VCaP (cell line): ENCODE measurements at regions not wholly inside any gene's neighbourhood (a gene's known extent, or its start where the extent isn't known, plus 50 kb on each side); places are given as distances from the start of the nearest gene placed in this dataset.
"Not testable (repeated sequence)": the region's sequence is repeated elsewhere in the genome, so short reads cannot be mapped to it uniquely, and the experiment has no call there.

Experiments used
- H3K27ac ChIP-seq: fragments of 450-650 bp; 2 replicates; pipeline ENCODE4 v1.5.1; 2017
- TF ChIP-seq, protein P1 (sequence below): fragments of 450-650 bp; conservative IDR thresholded peaks from 2 replicates; pipeline ENCODE4 v1.5.1; 2017; ENCODE audit warnings: mild to moderate bottlenecking, moderate library complexity

DNA sequence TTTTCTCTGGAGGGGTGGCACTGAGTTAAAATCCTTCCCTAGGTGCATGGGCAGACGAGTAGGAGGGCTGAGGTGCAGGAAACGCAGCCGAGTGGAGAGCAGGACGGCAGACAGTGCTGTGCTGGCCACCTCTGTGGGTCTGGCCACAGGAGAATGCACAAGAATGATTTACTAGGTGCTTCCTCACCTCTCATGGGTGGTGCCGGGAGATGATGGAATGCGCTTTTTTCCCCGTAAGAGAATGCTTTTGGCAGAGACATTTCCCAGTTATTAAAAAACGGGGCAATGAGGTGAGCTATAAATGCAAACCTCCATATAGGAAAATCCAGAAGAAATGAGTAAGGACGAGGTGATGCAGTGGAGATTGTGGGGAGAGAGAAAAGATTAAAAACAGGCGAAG is 86.1 kb downstream of the ADAMTS15 start:
- TF ChIP-seq, protein P1, sequence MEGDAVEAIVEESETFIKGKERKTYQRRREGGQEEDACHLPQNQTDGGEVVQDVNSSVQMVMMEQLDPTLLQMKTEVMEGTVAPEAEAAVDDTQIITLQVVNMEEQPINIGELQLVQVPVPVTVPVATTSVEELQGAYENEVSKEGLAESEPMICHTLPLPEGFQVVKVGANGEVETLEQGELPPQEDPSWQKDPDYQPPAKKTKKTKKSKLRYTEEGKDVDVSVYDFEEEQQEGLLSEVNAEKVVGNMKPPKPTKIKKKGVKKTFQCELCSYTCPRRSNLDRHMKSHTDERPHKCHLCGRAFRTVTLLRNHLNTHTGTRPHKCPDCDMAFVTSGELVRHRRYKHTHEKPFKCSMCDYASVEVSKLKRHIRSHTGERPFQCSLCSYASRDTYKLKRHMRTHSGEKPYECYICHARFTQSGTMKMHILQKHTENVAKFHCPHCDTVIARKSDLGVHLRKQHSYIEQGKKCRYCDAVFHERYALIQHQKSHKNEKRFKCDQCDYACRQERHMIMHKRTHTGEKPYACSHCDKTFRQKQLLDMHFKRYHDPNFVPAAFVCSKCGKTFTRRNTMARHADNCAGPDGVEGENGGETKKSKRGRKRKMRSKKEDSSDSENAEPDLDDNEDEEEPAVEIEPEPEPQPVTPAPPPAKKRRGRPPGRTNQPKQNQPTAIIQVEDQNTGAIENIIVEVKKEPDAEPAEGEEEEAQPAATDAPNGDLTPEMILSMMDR: no peak
- H3K27ac ChIP-seq: peak overlapping the region; percentile 69

DNA sequence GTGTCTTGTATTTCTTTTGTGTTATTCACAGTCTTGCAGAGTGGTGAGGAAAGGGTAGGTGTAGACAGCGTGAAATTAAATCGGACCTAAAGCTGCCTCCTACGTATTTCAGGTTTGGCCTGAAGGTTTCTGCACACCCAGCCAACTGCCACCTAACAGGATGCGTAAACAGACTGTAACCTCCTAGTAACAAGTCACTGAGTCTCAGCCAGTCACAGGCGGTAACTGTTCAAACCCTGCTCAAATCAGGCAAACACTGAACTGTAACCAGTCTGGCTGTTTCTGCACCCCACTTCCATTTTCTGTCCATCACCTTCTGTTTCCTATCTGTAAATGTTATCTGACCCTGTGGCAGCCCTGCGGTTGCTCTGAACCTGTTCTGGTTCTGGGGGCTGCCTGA is 87.1 kb downstream of the ADAMTS15 start:
- peak overlapping the region; percentile 69 for H3K27ac ChIP-seq
- TF ChIP-seq, protein P1: no peak

DNA sequence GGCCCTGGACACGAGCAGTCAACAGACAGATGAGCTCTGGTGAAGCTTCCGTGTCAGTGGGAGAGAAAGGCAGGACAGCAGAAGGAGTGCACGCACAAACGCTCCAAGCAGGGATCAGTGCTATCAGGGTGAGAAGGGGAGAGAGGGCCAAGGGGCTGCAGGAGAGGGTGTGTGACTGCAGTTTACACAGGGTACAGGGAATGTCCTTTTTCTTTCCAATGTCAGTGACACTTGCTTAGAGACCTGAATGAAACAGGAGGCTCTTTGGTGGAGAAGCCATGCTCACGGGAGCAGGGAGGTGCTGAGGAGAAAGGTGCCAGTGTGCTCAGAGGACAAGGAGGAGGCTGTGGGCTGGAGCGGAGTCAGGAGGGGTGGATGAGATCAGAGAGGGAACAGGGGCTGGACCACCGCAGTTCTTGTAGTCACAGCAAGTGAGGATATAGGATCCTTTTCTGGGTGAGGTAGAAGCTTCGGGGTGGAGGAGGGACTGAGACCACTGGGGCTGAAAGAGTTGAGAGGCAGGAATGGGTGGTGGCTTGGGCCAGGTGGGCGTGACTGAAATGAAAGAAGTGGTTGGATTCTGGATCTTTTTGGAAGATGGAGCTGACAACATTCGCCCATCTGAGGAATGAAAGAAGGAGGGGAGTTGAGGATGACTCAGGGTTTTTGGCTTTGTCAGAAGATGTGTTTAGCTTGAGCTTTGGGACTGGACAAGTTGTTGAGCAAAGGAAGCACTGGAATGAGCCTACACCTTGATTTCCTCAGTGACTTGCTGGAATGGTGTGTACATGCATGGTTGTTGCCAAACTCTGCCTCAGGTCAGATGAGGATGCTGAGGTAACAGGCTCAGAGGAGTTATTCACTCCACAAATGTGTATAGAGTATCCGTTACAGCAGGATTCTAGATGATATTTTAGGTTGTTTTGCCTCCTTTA is 87.9 kb downstream of the ADAMTS15 start:
- TF ChIP-seq, protein P1: no peak
- H3K27ac ChIP-seq: peak overlapping the region; percentile 69

DNA sequence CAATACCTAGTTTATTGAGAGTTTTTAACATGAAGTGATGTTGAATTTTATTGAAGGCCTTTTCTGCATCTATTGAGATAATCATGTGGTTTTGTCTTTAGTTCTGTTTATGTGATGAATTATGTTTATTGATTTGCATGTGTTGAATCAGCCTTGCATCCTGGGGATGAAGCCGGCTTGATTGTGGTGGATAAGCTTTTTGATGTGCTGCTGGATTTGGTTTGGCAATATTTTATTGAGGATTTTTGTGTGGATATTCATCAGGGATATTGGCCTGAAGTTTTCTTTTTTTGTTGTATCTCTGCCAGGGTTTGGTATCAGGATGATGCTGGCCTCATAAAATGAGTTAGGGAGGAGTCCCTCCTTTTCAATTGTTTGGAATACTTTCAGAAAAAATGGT is 91.2 kb downstream of the ADAMTS15 start:
- not testable (repeated sequence) for H3K27ac ChIP-seq

DNA sequence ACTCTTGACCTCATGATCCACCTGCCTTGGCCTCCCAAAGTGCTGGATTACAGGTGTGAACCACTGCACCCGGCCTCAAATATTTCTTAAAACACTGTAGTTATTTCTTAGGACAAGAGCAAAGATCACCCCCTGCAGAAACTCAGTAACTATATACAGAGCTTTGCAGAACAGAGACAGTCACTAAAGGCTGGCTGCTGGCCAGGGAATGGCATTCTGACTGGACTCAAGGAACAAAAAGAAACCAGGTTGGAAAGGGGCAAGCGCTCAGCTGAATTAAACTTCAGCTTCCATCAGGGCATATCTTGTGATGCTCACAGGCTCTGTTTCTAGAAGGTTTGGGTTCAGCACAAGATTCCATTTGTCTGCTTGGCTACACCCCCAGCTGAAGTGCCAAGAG is 95.8 kb downstream of the ADAMTS15 start:
- TF ChIP-seq, protein P1: no peak

DNA sequence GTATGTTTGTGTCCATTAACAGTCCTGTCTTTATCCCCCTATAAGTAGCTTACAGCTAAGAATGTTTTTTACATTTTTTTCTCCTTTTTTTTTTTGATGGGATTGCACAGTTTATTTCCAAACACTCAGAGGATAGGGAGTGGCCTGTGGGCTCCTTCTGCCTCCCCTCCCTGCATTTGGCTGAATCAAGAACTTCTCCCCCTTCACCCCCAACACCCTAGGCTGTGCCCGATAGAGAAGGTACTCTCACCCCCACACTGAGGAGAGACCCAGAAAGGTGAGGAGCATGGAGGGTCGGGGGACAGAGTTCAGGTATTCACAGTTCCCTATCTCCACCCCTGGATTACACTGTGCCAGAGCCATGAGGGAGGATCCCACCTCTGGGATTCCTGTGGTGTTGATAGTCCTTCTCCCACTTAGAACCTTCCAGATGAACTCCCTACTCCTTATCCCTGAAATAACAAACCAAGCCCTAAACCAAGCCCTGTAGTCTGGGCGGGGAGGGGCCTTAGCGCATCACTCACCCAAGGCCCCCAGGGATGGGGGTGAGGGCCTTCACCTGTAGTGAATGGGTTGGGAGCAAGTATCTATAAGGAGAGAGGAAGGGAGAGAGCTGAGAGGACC is 97.1 kb downstream of the ADAMTS15 start:
- TF ChIP-seq, protein P1: no peak
- no peak overlapping the region for H3K27ac ChIP-seq

More for the DNA sequence above, 95.8 kb downstream of the ADAMTS15 start:
- H3K27ac ChIP-seq: no peak overlapping the region

DNA sequence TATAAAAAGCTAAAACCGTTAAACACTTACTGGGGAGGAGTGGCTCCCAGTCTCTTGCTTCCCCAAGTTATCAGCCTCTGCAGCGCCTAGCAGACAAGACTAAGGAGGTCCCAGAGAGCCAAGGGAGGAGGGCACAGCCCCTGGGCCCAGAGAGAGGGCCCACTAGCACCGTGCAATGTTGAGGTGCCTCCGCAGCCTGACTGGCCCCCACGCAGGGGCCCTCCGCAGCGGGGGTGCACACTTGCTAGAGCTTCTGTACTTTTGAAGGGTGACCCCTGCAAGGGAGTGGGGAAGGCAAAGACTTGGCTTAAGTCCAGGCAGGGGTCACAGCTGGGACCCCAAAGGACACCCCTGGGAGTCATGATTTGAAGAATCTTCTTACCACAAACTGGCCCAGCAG is 98.0 kb downstream of the ADAMTS15 start:
- TF ChIP-seq, protein P1: no peak
- no peak overlapping the region for H3K27ac ChIP-seq
